K562 (cell line): ENCODE measurements at regions not wholly inside any gene's neighbourhood (a gene's known extent, or its start where the extent isn't known, plus 50 kb on each side); places are given as distances from the start of the nearest gene placed in this dataset.

Source experiments
- ATAC-seq: fragments of 200-7000 bp; cut with Tn5 transposase; 3 replicates; pipeline ENCODE4 v1.9.1; 2020; ENCODE audit warnings: moderate library complexity
- BruUV-seq: library from RNA; stranded (reverse); fragments of 400-500 nt; replicated peaks from 2 replicates; lab custom pipeline; 2021; lab: Mats Ljungman, UMichigan
- CTCF ChIA-PET: fragments of 300-600 bp; formaldehyde crosslinking; extraction: SDS; loops from one replicate; lab custom pipeline; 2021; ENCODE audit warnings: low intra/inter-chr PET ratio; lab: Yijun Ruan, JAX
- POLR2A ChIA-PET: fragments of 300-600, 350-650 bp; sonication (Branson Sonifier 250); formaldehyde crosslinking; extraction: SDS; loops from one replicate; lab custom pipeline; 2021; ENCODE audit warnings: antibody characterized with exemption, inconsistent platforms; lab: Yijun Ruan, JAX
- DNase-seq, 4 experiments: peaks; one replicate each; pipeline versions ENCODE4 v3.0.0 to v3.0.0-alpha.2; 2011 to 2018; ENCODE audit warnings: low spot score in 3 of 4, mixed read lengths in 3 of 4; ENCODE audit errors: extremely low read depth in 1 of 4
- FAIRE-seq: peaks from 2 replicates; lab custom pipeline; 2011; peaks lifted over from hg19 to GRCh38; lab: Jason Lieb, UNC
- H2AFZ ChIP-seq: 2 replicates; pipeline ENCODE4 v1.6.0; 2011; ENCODE audit warnings: low read depth, low read length, control low read depth, inconsistent platforms
- H3K27ac ChIP-seq: fragments of 200-600 bp; 3 replicates; pipeline ENCODE4 v1.8.0; 2011; ENCODE audit warnings: low read depth, mild to moderate bottlenecking, control low read depth, inconsistent platforms, low read length, moderate library complexity, mixed read lengths; ENCODE audit errors: extremely low read depth
- H3K27me3 ChIP-seq, 2 experiments: fragments of 300-600 bp in 1 of 2; 2 replicates in 1 of 2; 3 replicates in 1 of 2; pipeline versions ENCODE4 v1.6.0 to v1.8.0; 2011; ENCODE audit warnings: inconsistent platforms in 2 of 2, low read length in 2 of 2, mild to moderate bottlenecking in 1 of 2, mixed read lengths in 1 of 2, moderate library complexity in 1 of 2; ENCODE audit not compliant: control insufficient read depth in 2 of 2, insufficient read depth in 2 of 2
- H3K36me3 ChIP-seq: fragments of 300-600 bp; 3 replicates; pipeline ENCODE4 v1.8.0; 2011; ENCODE audit warnings: mild to moderate bottlenecking, low read length, inconsistent platforms; ENCODE audit not compliant: control insufficient read depth, insufficient read depth
- H3K4me1 ChIP-seq, 2 experiments: fragments of 200-600 bp in 1 of 2; replicated peaks in 1 of 2; 2 replicates in 1 of 2; 3 replicates in 1 of 2; pipeline versions ENCODE4 v1.5.1 to v1.8.0; 2011; ENCODE audit warnings: inconsistent platforms in 2 of 2, low read length in 2 of 2, mild to moderate bottlenecking in 1 of 2, mixed read lengths in 1 of 2, moderate library complexity in 1 of 2; ENCODE audit not compliant: control insufficient read depth in 2 of 2, insufficient read depth in 2 of 2
- H3K4me2 ChIP-seq: 2 replicates; pipeline ENCODE4 v1.6.1; 2011; ENCODE audit warnings: low read length, control low read depth, inconsistent platforms, mixed read lengths; ENCODE audit not compliant: insufficient read depth
- H3K4me3 ChIP-seq: fragments of 200-600 bp; sonication (generic), shearing (Covaris generic); 2 replicates; pipeline ENCODE4 v1.5.1; 2016; ENCODE audit warnings: control low read depth, inconsistent platforms
- H3K79me2 ChIP-seq: fragments of 200-600 bp; 3 replicates; pipeline ENCODE4 v1.8.0; 2011; ENCODE audit warnings: low read length, inconsistent platforms; ENCODE audit not compliant: control insufficient read depth, insufficient read depth
- H3K9ac ChIP-seq, 2 experiments: 2 replicates each; pipeline versions ENCODE4 v1.6.0 to v1.6.1; 2011; ENCODE audit warnings: low read depth in 2 of 2, low read length in 2 of 2, control low read depth in 1 of 2, inconsistent platforms in 1 of 2, mild to moderate bottlenecking in 1 of 2, mixed read lengths in 1 of 2; ENCODE audit not compliant: insufficient read depth in 1 of 2
- H3K9me1 ChIP-seq: one replicate; pipeline ENCODE4 v1.6.0; 2011; ENCODE audit warnings: inconsistent platforms, mild to moderate bottlenecking, low read length, moderate library complexity; ENCODE audit not compliant: control insufficient read depth, insufficient read depth
- H3K9me3 ChIP-seq: replicated peaks from 2 replicates; pipeline ENCODE4 v1.5.1; 2011; ENCODE audit warnings: low read depth, low read length, inconsistent platforms; ENCODE audit not compliant: control insufficient read depth, insufficient read depth
- H4K20me1 ChIP-seq: replicated peaks from 2 replicates; pipeline ENCODE4 v1.6.1; 2011; ENCODE audit warnings: low read length, inconsistent platforms, mixed read lengths; ENCODE audit not compliant: control insufficient read depth, insufficient read depth
- CBX1 ChIP-seq: sonication (generic); IDR thresholded peaks from 2 replicates; pipeline ENCODE4 v1.6.1; 2016; ENCODE audit warnings: antibody characterized with exemption, low read depth, mild to moderate bottlenecking
- PBX2 ChIP-seq, 2 experiments: IDR thresholded peaks in 1 of 2; conservative IDR thresholded peaks in 1 of 2; 2 replicates each; pipeline ENCODE4 v1.6.1; 2016; ENCODE audit warnings: low read depth in 2 of 2, mild to moderate bottlenecking in 1 of 2, missing compliant biosample characterization in 1 of 2, missing genetic modification characterization in 1 of 2, moderate library complexity in 1 of 2
- SMAD3 ChIP-seq: fragments of 450-650 bp; formaldehyde crosslinking; conservative IDR thresholded peaks from 2 replicates; pipeline ENCODE4 v1.4.0; 2020; ENCODE audit warnings: mild to moderate bottlenecking
- TFAM ChIP-seq: fragments of 250-450 bp; sonication (Bioruptor Pico); conservative IDR thresholded peaks from 2 replicates; pipeline ENCODE4 v1.5.0; 2021; ENCODE audit warnings: mild to moderate bottlenecking, moderate library complexity
- ZNF263 ChIP-seq: sonication (generic); formaldehyde crosslinking; IDR thresholded peaks from 2 replicates; pipeline ENCODE4 v1.8.0; 2022; ENCODE audit warnings: mild to moderate bottlenecking, missing genetic modification reagents, borderline replicate concordance
- WGBS: fragments of 100-300 bp; shearing (Covaris generic); methylation state at CpG from one replicate; pipeline ENCODE4 v1.1.6; 2016; ENCODE audit warnings: low coverage, mixed read lengths; ENCODE audit not compliant: insufficient coverage; ENCODE audit errors: missing lambda C conversion rate; 5-methylcytosine and 5-hydroxymethylcytosine counted together
- in situ Hi-C: fragments of 300-500 bp; cut with MboI; formaldehyde crosslinking; loops from 4 replicates; pipeline ENCODE4 v1.15.0; 2018; ENCODE audit warnings: inconsistent platforms, mixed read lengths
- intact Hi-C: fragments of 100-400 bp; cut with micrococcal nuclease; formaldehyde crosslinking; loops from 2 replicates; pipeline ENCODE4 v1.14.2; 2022

GRCh38 chr3:67906261-67906660 is 251.8 kb upstream of the SUCLG2 start:
- ChIA-PET POLR2A (no interaction called here), CTCF (no interaction called here)
- TF ChIP-seq PBX2 (CRISPR knock-in tag; IDR thresholded peaks at IDR 0.05; ENCODE audit: low read depth) (no peak), PBX2 (tag; conservative IDR thresholded peaks at IDR 0.05; ENCODE audit: low read depth) (no peak), TFAM (CRISPR knock-in tag) (no peak), SMAD3 (CRISPR knock-in tag) (no peak), CBX1 (no peak), ZNF263 (CRISPR knock-in tag) (no peak)
- Histone ChIP-seq H2AFZ (no peak overlapping the region), H3K9ac (no peak overlapping the region), H3K4me1 (no peaks in the 10 kb centered on the region), H3K27ac (no peak overlapping the region), H3K27me3 (no peaks in the 10 kb centered on the region), H3K4me2 (no peak overlapping the region), H3K79me2 (no peaks in the 10 kb centered on the region), H3K9me3 (no peaks in the 10 kb centered on the region), H3K9me1 (no peaks in the 10 kb centered on the region), H4K20me1 (no peaks in the 10 kb centered on the region), H3K36me3 (no peaks in the 10 kb centered on the region), H3K4me3 (no peak overlapping the region)
- no TSS peak for BruUV-seq
- in situ Hi-C loops: no loop called here
- 11% methylated on average over 4 of the region's 4 CpGs for WGBS
- FAIRE-seq (no peak), ATAC-seq (no peak), DNase-seq (no peak)
- intact Hi-C loops: no loop called here
